ENCODE measurements at regions not wholly inside any gene's neighbourhood (a gene's known extent, or its start where the extent isn't known, plus 50 kb on each side); places are given as distances from the start of the nearest gene placed in this dataset.

DNA sequence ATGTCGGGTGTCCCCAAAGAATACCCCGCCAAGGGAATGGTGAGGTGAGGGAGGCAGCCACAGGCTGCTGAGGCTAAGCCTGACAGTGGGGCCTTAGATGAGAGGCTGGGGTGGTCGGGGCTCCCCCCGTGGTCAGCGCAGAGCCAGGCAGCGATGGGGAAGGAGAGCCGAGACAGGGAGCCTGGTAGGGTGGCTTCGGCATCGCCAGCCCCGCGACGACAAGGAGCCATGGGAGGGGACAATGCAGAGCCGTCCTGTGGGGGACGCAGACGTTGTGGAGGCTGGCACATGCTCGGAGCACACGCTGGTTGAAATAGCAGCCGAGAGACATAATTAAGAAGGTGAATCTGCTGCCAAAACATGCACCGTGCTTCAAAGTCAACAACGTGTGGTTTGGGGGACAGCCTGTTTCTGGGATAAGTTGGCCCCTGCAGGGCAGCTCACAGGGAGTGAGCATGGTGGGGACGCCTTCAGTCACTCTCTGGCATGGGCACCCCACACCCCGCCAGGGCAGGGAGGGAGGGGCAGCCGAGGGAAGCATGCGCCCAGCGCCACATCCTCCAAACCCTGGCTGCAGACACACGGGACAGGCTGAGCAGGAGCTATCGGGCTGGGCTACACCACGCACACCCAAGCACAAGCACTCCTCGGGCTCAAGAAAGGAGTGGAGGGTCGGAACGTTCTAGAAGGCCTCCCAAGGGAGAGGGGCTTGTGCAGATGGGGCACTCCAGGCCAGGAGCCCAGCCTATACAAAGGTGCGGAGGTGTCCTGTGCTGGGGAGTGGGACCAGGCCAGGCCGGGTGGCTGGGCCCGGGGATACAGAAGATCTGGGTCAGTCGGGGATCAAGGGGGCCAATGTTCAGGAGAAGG lies 66.6 kb upstream of the C14orf180 start:
- Histone ChIP-seq H3K27ac (ENCODE audit: low read depth in 1 of 2, low read length in 2 of 2) (no peak overlapping the region), H3K9ac (ENCODE audit: low read depth in 1 of 2, low read length in 2 of 2) (no peak overlapping the region), H3K9me3 (ENCODE audit: control insufficient read depth in 4 of 4, low read length in 3 of 4) (peaks cover 2 to 9% (median 5%) of the 10 kb centered on the region in 4 donors), H3K27me3 (ENCODE audit: control insufficient read depth in 4 of 4, insufficient read depth in 4 of 4, low read length in 3 of 4) (peaks cover 0 to 6% (median 3%) of the 10 kb centered on the region in 4 donors), H3K36me3 (ENCODE audit: control insufficient read depth in 4 of 4, insufficient read depth in 3 of 4, low read depth in 1 of 4, low read length in 3 of 4) (no peaks in the 10 kb centered on the region), H3K4me3 (ENCODE audit: low read depth in 1 of 3, low read length in 3 of 3) (no peak overlapping the region), H3K4me1 (ENCODE audit: control insufficient read depth in 4 of 4, insufficient read depth in 4 of 4, low read length in 3 of 4) (no peaks in the 10 kb centered on the region)
- TF ChIP-seq EGR1 (IDR thresholded peaks at IDR 0.05; ENCODE audit: low read depth in 2 of 2) (no peak), RAD21 (IDR thresholded peaks at IDR 0.05) (no peak), TAF1 (conservative IDR thresholded peaks at IDR 0.05) (no peak), MAX (IDR thresholded peaks at IDR 0.05) (no peak), NR2F2 (IDR thresholded peaks at IDR 0.05) (no peak), FOXA1 (IDR thresholded peaks at IDR 0.05) (no peak)
- TF ChIP-seq, protein P1, sequence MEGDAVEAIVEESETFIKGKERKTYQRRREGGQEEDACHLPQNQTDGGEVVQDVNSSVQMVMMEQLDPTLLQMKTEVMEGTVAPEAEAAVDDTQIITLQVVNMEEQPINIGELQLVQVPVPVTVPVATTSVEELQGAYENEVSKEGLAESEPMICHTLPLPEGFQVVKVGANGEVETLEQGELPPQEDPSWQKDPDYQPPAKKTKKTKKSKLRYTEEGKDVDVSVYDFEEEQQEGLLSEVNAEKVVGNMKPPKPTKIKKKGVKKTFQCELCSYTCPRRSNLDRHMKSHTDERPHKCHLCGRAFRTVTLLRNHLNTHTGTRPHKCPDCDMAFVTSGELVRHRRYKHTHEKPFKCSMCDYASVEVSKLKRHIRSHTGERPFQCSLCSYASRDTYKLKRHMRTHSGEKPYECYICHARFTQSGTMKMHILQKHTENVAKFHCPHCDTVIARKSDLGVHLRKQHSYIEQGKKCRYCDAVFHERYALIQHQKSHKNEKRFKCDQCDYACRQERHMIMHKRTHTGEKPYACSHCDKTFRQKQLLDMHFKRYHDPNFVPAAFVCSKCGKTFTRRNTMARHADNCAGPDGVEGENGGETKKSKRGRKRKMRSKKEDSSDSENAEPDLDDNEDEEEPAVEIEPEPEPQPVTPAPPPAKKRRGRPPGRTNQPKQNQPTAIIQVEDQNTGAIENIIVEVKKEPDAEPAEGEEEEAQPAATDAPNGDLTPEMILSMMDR (IDR thresholded peaks at IDR 0.05; ENCODE audit: low read depth, low read length, missing input control) = no peak
- WGBS = 71% methylated on average over 35 of the region's 35 CpGs
- no peak for DNase-seq (ENCODE audit: low spot score)

GRCh38 chr14:104513641-104514046 lies 65.9 kb upstream of the C14orf180 start:
- Histone ChIP-seq H3K4me3 (ENCODE audit: low read depth in 1 of 3, low read length in 3 of 3) (no peak overlapping the region), H3K27ac (ENCODE audit: low read depth in 1 of 2, low read length in 2 of 2) (no peak overlapping the region), H3K4me1 (ENCODE audit: control insufficient read depth in 4 of 4, insufficient read depth in 4 of 4, low read length in 3 of 4) (no peaks in the 10 kb centered on the region), H3K36me3 (ENCODE audit: control insufficient read depth in 4 of 4, insufficient read depth in 3 of 4, low read depth in 1 of 4, low read length in 3 of 4) (no peaks in the 10 kb centered on the region), H3K9me3 (ENCODE audit: control insufficient read depth in 4 of 4, low read length in 3 of 4) (peaks cover 2 to 7% (median 5%) of the 10 kb centered on the region in 4 donors), H3K9ac (ENCODE audit: low read depth in 1 of 2, low read length in 2 of 2) (no peak overlapping the region), H3K27me3 (ENCODE audit: control insufficient read depth in 4 of 4, insufficient read depth in 4 of 4, low read length in 3 of 4) (peaks cover 0 to 6% (median 1%) of the 10 kb centered on the region in 4 donors)
- no peak for TF ChIP-seq YY1 (IDR thresholded peaks at IDR 0.05)
- TF ChIP-seq RAD21 (IDR thresholded peaks at IDR 0.05) = no peak
- TF ChIP-seq JUND (IDR thresholded peaks at IDR 0.05) = no peak
- TF ChIP-seq SP1 (IDR thresholded peaks at IDR 0.05) = no peak
- TF ChIP-seq, protein P1 (IDR thresholded peaks at IDR 0.05; ENCODE audit: low read depth, low read length, missing input control) = no peak
- TF ChIP-seq FOXA1 (IDR thresholded peaks at IDR 0.05) = no peak
- no peak for TF ChIP-seq FOXA2 (IDR thresholded peaks at IDR 0.05)
- TF ChIP-seq REST (IDR thresholded peaks at IDR 0.05) = no peak
- no peak for TF ChIP-seq RXRA (IDR thresholded peaks at IDR 0.05)
- no peak for TF ChIP-seq HNF4G (IDR thresholded peaks at IDR 0.05)
- no peak for TF ChIP-seq ATF3 (IDR thresholded peaks at IDR 0.05)
- no peak for TF ChIP-seq MAX (IDR thresholded peaks at IDR 0.05)
- no peak for TF ChIP-seq NR2F2 (IDR thresholded peaks at IDR 0.05)
- WGBS = 81% methylated on average over 6 of the region's 6 CpGs
- DNase-seq (ENCODE audit: low spot score) = no peak
